HG03095 (cell line): ENCODE measurements at regions not wholly inside any gene's neighbourhood (a gene's known extent, or its start where the extent isn't known, plus 50 kb on each side); places are given as distances from the start of the nearest gene placed in this dataset.

Experiments
- ATAC-seq: cut with Tn5 transposase; IDR thresholded peaks from one replicate; pipeline ENCODE4 v1.9.1; 2021; ENCODE audit warnings: moderate library complexity; ENCODE audit not compliant: unreplicated experiment

DNA sequence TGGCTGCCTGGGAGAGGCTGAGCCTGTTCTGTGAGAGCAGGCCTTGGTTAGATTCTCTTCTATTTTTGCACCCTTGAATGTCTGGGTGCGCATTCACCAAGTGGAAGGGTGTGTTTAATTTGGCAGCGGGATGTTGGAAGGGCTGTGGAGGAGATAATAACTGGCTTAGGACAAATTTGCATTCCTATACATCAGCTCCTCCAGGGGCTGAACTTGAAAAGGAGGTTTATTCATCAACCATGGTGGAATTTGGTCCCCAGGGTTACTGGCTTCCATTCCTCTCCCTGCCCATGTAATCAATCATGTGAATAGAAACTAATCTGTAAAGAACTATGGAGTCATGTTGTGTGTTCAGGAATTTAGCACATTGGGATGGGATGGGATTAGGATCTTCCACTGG, 100.2 kb upstream of the FOXF1 start:
- no peak for ATAC-seq

DNA sequence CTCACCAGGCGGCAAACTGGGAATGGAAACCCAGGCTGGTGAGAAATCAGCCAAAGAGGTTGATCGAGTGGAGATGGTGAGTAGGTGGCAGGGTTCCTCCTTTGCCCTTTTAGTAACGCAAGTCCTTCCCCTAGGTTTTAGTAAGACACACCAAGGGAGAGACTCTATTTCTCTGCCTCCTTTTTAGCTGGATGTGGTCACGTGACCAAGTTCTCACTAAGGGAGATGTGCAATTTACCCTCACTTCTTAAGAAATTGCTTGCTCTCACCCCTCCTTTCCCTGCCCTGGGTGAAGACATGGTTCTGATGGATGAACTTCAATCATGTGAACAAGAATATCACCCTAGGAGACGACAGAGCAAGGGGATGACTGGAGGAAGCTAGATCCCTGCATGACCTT, 99.8 kb upstream of the FOXF1 start:
- ATAC-seq: no peak

DNA sequence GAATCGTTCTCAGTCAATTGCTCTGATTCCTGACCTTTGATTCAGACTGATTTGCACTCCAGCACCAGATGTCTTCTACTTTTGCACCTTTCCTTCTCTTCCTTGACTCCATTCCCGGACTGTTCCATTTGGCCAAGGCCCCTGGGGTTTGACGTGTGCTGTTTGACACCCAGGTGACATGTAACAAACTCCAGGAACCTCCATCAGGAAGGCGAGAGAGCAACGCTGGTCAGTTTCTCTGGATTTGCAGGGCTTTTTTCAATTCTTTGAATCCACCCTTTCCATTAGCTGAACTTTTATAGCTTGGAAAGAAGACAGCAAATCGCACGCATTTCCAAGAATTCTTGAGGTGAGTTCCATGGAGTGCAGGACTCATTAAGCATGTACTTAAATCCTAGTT, 98.4 kb upstream of the FOXF1 start:
- no peak for ATAC-seq

DNA sequence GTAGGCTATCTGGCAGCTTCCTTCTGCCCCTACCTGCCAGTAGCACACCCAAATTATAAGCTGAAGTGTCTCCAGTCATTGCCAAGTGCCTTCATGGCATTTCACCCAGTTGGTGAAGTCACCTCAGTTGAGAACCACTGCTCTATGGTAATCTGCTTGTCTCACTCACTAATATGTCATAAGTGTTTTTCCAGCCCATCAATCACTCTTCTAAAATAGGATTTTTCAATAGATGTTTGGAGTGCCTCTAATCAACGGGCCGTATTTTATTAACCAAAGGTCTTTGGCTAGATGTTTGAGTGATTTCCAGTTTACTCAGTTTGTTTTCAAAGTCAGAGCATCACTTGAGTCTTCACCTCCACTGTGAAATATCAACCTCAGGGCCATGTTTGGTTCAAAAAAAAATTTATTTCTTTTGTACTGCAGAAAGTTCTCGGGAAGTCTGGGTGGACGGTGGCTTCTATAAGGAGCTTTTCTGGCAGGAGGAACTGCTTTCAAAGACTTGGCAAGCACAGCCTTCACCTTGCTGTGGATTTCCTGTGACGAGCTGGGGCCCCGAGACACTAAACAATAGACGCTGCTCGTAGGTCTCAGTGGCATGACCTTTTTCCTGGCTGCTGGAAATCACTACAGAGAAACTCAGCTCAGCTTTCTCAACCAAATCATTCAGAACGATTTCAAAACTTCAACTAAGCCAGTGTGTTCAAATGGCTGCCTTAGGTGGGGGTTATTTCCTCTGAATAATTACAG, 95.2 kb upstream of the FOXF1 start:
- no peak for ATAC-seq

DNA sequence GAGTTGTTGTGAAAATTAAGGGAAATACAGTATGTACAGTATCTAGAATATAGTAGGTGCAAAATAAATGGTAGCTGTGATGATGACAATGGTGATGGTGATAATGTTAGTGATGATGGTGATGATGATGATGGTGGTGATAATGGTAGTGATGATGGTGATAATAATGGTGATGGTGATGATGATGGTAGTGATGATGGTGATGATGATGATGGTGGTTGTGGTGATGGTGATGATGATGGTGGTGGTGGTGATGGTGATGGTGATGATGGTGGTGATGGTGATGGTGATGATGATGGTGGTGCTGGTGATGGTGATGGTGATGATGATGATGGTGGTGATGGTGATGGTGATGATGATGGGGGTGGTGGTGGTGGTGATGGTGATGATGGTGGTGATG, 91.3 kb upstream of the FOXF1 start:
- ATAC-seq: no peak

DNA sequence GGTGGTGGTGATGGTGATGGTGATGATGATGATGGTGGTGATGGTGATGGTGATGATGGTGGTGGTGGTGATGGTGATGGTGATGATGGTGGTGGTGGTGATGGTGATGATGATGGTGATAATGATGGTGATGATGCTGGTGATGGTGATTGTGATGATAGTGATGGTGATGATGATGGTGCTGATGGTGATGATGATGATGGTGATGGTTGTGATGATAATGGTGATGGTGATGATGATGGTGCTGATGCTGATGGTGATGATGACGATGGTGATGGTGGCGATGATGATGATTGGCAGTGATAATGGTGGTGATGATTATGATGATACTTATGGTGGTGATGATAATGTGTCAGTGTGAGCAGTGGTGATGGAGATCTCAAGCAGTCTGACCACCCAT, 90.8 kb upstream of the FOXF1 start:
- ATAC-seq: no peak

DNA sequence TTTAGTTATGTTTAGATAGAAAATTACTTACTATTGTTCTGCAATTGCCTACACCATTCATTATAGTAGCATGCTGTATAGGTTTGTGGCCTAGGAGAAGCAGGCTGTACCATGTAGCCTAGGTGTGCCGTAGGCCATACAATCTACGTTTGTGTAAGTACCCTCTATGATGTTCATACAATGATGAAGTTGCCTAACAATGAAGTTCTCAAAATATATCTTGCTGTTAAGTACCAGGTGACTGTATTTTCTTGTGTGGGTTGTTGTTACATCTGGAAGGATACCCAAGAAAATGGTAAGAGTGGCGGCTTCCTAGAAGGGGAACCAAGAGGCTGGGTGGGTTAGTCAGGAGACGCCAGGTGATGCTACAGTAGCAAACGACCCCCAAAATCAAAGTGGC, 88.3 kb upstream of the FOXF1 start:
- no peak for ATAC-seq

DNA sequence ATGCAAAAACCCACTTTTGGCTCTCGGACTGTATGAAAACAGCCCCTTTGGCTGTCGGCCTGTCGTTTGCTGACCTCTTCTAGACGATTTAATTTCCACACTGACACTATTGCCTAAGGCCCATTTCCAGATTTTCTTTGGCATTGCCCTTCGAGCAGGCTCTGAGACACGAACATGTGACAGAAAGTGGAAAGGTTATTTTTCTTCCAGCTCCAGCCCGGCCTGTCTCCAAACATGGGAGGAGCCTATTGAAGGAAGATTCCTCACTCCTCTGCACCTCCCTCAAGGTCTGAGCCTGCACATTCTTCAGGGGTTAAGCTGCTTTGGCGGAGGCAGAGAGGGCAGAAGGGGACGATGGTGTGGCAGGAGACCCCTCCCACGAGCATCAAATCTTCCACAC, 85.9 kb upstream of the FOXF1 start:
- no peak for ATAC-seq

DNA sequence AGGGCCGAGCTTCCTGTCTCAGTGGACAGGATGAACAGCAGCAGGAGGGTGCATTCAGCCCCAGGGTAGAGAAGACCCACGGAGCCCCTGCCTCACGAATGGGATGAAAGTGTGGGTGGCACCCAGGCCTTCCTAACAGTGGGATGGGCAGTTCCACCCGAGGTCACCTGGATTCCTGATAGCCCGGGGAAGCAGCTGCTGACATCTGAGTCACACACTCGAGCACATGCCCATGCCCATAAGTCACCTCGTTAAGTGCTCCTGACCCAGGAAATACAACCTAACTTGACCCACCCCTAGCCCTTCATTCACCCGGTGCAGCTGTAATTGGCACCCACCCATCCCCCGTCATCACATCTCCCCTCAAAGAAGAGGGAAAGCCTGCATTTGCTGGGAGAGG, 85.3 kb upstream of the FOXF1 start:
- no peak for ATAC-seq

DNA sequence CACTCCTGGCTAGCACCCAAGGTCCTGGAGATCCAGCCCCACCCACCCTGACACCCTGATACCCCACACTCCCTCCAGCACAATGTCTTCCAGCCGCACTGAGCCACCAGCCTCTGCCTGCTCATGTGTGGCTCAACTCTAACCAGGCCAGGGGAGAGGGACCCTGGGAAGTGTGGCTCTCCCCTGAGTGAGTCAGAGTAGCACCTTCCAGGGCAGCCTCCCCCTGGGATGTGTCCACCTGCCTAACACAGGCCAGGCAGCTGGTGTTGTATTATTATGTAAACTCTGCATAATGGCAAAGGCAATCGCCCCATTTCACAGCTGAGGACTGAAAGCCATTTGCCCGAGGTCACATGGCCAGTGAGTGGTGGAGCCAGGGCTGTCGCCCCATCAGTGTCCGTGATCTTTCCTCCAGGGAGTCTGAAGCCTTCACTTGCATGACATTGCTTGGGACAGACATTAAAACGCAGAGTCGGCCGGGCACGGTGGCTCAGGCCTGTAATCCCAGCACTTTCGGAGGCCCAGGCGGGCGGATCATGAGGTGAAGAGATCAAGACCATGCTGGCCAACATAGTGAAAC, 84.2 kb upstream of the FOXF1 start:
- ATAC-seq: no peak

DNA sequence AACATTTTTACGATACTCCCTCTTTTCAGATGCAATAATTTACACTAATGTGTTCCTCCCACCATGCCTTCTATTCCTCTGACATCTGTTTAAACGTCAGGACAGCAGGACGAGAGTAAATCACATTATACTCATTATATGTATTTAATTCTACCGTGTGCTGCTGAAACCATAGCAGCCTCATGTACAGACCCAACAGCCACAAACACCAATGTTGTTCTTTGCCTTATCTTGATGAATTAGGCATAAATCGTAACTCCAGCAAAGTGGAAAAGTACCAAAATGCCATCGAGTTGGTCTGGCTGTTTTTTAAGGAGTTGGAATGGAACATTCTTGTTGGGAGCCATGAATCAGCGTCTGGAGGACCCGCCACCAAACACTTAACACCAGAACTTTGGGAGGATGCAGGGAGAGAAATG, 82.9 kb upstream of the FOXF1 start:
- no peak for ATAC-seq

DNA sequence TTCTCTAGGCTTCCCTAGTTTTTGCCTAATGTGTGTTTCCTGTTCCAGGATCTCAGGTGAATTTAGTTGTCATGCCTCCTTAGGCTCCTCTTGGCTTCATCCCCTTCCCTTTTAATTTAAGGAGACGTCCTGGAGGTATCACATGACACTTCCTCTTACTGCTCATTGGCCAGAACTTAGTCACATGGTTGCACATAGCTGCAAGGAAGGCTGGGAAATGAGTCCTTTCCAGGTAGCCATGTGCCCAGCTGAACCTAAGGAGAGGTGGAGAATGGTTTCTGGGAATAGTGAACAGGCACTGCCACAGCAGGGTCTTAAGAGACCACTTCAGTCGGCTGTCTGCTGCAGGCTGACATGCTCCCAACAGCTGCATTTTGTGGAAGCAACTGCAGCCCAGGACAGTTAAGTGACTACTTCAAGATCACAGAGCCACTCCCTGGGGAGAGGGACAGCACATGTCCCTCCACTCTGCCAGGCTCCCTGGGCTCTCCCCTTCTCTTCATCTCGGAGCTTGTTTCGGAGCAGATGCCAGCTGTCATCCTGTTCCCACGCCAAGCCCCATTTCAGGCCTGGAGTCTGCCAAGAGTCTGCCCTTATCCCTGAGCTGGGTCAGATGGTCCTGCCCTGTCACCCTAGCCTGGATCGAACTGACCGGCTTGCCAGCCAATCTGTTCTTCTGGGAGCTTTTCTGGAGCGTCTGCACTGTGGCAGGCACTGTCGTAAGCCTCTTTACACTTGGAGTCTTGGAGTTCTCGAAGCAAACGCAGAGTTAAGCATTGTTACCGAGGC, 81.4 kb upstream of the FOXF1 start:
- no peak for ATAC-seq

DNA sequence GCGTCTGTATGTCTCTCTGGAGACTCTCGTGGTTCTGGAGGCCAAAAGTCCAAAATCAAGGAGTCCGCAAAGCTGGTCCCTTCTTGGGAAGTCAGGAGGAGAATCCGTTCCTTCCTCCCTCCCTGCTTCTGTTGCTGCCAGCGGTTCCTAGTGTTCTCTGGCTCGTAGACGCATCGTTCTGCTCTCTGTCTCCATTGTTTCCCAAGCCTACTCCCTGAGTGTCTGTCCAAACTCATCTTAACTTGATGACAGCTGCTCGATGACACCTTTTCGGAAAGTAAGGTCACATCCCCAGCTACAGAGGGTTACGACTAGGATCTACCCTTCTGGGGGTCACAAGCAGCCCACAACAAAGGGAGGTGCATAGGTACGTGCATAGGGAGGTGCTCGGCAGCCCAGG, 80.7 kb upstream of the FOXF1 start:
- no peak for ATAC-seq

DNA sequence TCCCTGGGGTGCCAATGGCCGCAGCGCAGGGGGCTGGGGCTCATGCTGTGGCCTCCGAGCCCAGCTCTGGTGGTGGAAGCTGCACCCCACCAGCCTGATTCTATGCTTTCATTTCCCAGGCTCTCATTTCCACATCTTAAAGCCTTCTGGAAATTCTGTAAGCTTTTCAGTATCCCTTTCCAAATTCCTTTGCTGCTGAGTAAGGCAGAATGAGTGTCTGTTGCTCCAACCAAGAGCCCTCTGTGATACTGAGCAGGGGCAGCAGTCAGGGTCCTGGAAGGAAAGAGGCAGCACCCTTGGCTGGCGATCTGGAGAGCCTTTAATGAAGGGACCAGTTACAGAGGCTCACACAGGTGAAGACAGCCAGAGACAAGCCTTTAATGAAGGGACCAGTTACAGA, 79.5 kb upstream of the FOXF1 start:
- ATAC-seq: no peak

DNA sequence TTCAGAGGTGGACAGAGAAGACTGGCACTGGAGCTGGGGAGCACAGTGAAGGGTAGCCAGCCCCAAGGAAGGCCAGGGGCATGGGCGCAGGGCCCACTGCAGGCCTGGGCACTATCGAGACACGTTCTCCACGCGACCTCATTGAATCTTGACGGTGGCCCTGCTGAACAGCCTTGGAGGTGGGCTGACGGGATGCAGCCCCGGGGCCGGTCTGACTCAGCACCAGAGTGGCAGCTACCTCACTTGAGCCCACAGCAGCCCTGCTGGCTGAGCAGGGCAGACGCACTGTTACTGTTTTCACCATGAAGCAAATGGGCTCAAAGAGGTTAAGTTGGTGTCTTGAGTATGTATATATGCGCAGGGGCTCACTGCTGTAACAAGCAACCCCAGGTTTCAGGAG, 78.8 kb upstream of the FOXF1 start:
- ATAC-seq: no peak

DNA sequence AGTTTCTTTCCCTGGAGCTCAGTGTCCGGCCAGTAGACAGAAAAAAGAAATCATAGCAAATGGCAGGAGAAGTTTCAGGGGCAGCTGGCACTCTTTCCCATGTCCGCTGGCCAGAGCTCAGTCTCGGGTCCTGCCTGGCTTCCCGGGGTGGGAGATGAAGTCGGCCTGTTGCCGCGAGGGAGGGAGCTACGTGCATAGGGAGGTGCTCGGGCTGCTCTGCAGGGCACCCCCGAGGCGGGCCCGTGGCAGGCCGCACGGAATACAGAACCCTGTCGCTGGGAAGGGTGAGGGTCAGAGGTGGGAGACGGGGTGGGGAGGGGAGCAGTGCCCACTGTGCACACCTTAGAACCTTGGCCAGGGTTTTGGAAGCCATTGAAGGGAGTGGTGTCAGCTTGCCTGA, 78.3 kb upstream of the FOXF1 start:
- no peak for ATAC-seq

DNA sequence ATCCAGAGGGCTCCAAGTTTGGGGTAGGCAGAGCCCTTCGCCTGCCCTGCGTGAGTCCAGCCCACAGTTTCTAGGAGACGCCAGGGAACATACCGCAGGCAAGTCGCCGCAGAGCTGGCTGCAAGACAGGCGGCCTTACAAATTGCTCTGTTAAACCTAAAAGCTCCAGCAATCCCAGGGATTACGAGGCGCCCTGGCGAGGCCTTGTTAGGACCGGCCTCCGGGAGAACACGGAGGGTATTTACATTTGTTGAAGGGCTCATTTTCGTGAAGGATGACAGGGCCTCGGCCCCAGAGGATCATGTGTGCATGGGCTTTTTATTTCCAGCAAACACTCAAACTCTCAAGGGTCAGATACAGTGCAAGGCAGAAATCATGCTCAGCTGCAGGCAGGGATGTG, 77.6 kb upstream of the FOXF1 start:
- ATAC-seq: no peak

DNA sequence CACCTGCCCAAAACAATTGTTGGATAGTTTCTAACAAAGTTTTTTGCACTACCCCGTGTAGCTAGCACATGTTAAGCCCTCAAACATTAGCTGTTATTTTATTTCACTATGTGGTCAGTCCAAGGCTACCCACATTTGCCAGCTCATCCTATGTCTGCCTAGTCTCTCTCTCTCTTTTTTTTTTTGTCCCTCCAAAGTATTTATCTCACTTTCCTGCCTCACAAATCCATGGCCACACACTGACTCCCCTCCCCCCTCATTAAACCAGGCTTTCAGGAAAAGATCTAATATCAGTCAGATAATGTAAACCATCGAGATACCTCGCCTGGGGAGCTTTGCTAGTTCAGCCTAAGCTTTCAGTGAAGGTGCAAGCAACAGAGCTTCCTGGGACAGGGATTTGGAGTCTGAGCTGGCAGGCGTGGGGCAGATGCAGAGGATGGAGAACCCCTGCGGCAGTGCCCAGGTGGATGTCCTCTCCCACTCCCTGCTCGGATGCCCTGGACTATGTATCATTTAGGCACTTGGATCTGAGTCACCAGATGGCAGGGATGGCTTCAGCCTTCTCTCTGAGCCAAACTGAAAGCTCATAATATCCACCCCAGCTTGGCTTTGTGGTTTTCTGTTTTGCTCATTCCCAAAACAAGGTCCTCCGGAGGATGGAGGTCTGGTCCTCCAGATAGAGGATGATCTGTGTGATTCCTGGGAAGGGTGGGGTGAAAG, 73.7 kb upstream of the FOXF1 start:
- no peak for ATAC-seq

DNA sequence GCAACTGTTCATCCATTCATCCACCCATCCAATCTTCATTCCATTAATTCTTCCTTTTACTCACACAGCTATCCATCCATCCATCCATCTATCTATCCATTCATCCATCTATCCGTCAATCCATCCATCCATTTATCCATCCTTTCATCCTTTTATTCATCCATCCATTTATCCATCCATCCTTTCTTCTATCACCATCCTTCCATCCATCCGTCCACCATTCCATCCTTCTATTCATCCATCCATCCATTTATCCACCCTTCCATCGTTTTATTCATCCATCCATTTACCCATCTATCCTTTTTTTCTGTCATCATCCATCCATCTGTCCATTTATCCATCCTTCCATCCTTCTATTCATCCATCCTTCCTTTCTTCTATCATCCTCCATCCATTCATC, 73.0 kb upstream of the FOXF1 start:
- ATAC-seq: no peak

DNA sequence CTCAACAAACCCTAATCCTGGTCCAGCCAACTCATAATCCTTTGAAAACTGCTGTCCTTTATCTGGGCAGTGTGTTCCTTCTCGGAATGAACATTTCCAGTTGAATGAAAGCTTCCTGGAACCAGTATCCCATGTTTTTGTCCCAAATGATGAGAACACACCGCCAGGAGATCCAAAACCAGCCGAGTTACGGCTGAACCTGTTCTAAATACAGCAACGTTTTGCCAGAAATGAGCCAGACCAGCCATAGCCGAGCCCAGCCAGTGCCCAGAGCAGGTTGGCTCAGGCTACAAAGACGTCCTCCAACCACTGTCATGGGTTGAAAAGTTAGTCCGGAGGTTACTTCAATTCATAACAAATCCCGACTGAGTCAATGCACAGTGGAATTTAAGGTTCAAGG, 67.6 kb upstream of the FOXF1 start:
- ATAC-seq: no peak

DNA sequence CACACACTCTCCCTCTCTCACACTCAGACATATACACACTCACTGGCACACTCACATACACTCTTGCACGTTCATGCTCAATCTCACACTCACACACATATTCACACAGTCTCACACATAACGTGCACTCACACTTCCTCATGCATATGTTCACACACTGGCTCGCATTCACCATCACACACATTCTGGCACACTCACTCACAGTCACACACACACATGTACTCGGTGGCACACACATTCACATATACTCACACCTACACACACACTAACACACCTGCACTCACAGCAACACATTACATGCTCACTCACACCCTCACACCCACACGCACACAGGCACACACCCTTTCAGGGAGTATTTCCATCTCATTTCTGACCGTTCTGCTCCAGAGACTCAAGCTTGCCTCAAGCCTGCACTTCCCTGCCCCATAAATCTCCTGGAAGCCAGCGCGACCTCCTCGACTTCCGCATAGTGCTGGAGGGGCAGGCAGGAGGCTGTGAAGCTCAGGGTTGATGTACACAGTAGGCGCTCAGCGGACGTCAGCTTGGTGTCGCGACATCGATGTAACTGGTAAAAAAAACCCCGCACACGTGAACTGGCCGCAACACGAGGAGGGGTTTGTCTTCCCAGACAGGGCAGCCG, 66.7 kb upstream of the FOXF1 start:
- no peak for ATAC-seq
